ENCODE measurements at regions not wholly inside any gene's neighbourhood (a gene's known extent, or its start where the extent isn't known, plus 50 kb on each side); places are given as distances from the start of the nearest gene placed in this dataset.

DNA sequence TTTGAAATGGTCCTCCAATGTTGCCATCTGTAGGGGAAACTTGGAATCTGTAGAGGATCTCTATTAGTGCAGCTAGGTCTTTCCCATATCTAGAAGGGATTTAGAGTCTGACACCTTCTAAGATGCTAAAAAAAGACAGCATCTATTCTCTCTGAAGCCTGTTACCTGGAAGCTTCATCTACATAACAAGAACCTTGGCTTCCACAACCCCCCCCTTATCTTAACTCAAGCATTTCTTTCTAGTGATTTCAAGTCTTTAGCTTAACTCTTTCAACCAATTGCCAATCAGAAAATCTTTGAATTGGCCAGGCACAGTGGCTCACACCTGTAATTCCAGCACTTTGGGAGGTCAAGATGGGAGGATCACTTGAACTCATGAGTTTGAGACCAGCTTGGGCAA lies 543.3 kb downstream of the TRHDE start:
- Histone ChIP-seq H3K27ac (ENCODE audit: low read depth in 1 of 2, low read length in 2 of 2) (no peak overlapping the region), H3K9me3 (ENCODE audit: control insufficient read depth in 4 of 4, low read length in 3 of 4) (peaks cover 0 to 2% (median 0%) of the 10 kb centered on the region in 4 donors), H3K9ac (ENCODE audit: low read depth in 1 of 2, low read length in 2 of 2) (no peak overlapping the region), H3K4me1 (ENCODE audit: control insufficient read depth in 4 of 4, insufficient read depth in 4 of 4, low read length in 3 of 4) (no peaks in the 10 kb centered on the region), H3K36me3 (ENCODE audit: control insufficient read depth in 4 of 4, insufficient read depth in 3 of 4, low read depth in 1 of 4, low read length in 3 of 4) (no peaks in the 10 kb centered on the region), H3K27me3 (ENCODE audit: control insufficient read depth in 4 of 4, insufficient read depth in 4 of 4, low read length in 3 of 4) (no peaks in the 10 kb centered on the region), H3K4me3 (ENCODE audit: low read depth in 1 of 3, low read length in 3 of 3) (no peak overlapping the region)
- DNase-seq (ENCODE audit: low spot score) = no peak
- TF ChIP-seq GABPA (IDR thresholded peaks at IDR 0.05 in 1 of 2, conservative IDR thresholded peaks at IDR 0.05 in 1 of 2) (no peak), RXRA (IDR thresholded peaks at IDR 0.05) (no peak), YY1 (IDR thresholded peaks at IDR 0.05) (no peak), FOXA2 (IDR thresholded peaks at IDR 0.05) (no peak), HNF4A (conservative IDR thresholded peaks at IDR 0.05) (no peak), HNF4G (IDR thresholded peaks at IDR 0.05) (no peak), TAF1 (conservative IDR thresholded peaks at IDR 0.05) (no peak), JUND (IDR thresholded peaks at IDR 0.05) (no peak), EGR1 (IDR thresholded peaks at IDR 0.05; ENCODE audit: low read depth in 2 of 2) (no peak)
- TF ChIP-seq, protein P1, sequence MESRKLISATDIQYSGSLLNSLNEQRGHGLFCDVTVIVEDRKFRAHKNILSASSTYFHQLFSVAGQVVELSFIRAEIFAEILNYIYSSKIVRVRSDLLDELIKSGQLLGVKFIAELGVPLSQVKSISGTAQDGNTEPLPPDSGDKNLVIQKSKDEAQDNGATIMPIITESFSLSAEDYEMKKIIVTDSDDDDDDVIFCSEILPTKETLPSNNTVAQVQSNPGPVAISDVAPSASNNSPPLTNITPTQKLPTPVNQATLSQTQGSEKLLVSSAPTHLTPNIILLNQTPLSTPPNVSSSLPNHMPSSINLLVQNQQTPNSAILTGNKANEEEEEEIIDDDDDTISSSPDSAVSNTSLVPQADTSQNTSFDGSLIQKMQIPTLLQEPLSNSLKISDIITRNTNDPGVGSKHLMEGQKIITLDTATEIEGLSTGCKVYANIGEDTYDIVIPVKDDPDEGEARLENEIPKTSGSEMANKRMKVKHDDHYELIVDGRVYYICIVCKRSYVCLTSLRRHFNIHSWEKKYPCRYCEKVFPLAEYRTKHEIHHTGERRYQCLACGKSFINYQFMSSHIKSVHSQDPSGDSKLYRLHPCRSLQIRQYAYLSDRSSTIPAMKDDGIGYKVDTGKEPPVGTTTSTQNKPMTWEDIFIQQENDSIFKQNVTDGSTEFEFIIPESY (IDR thresholded peaks at IDR 0.05) = no peak
- TF ChIP-seq, protein P2, sequence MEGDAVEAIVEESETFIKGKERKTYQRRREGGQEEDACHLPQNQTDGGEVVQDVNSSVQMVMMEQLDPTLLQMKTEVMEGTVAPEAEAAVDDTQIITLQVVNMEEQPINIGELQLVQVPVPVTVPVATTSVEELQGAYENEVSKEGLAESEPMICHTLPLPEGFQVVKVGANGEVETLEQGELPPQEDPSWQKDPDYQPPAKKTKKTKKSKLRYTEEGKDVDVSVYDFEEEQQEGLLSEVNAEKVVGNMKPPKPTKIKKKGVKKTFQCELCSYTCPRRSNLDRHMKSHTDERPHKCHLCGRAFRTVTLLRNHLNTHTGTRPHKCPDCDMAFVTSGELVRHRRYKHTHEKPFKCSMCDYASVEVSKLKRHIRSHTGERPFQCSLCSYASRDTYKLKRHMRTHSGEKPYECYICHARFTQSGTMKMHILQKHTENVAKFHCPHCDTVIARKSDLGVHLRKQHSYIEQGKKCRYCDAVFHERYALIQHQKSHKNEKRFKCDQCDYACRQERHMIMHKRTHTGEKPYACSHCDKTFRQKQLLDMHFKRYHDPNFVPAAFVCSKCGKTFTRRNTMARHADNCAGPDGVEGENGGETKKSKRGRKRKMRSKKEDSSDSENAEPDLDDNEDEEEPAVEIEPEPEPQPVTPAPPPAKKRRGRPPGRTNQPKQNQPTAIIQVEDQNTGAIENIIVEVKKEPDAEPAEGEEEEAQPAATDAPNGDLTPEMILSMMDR (IDR thresholded peaks at IDR 0.05; ENCODE audit: low read depth, low read length, missing input control) = no peak

GRCh38 chr12:72828662-72829324 lies 556.6 kb downstream of the TRHDE start:
- Histone ChIP-seq H3K9me3 (ENCODE audit: control insufficient read depth in 4 of 4, low read length in 3 of 4) (no peaks in the 10 kb centered on the region), H3K9ac (ENCODE audit: low read depth in 1 of 2, low read length in 2 of 2) (no peak overlapping the region), H3K36me3 (ENCODE audit: control insufficient read depth in 4 of 4, insufficient read depth in 3 of 4, low read depth in 1 of 4, low read length in 3 of 4) (no peaks in the 10 kb centered on the region), H3K4me3 (ENCODE audit: low read depth in 1 of 3, low read length in 3 of 3) (no peak overlapping the region), H3K27me3 (ENCODE audit: control insufficient read depth in 4 of 4, insufficient read depth in 4 of 4, low read length in 3 of 4) (no peaks in the 10 kb centered on the region), H3K27ac (ENCODE audit: low read depth in 1 of 2, low read length in 2 of 2) (no peak overlapping the region), H3K4me1 (ENCODE audit: control insufficient read depth in 4 of 4, insufficient read depth in 4 of 4, low read length in 3 of 4) (no peaks in the 10 kb centered on the region)
- DNase-seq (ENCODE audit: low spot score) = no peak
- 91% methylated on average over 2 of the region's 2 CpGs for WGBS
- TF ChIP-seq, protein P3, sequence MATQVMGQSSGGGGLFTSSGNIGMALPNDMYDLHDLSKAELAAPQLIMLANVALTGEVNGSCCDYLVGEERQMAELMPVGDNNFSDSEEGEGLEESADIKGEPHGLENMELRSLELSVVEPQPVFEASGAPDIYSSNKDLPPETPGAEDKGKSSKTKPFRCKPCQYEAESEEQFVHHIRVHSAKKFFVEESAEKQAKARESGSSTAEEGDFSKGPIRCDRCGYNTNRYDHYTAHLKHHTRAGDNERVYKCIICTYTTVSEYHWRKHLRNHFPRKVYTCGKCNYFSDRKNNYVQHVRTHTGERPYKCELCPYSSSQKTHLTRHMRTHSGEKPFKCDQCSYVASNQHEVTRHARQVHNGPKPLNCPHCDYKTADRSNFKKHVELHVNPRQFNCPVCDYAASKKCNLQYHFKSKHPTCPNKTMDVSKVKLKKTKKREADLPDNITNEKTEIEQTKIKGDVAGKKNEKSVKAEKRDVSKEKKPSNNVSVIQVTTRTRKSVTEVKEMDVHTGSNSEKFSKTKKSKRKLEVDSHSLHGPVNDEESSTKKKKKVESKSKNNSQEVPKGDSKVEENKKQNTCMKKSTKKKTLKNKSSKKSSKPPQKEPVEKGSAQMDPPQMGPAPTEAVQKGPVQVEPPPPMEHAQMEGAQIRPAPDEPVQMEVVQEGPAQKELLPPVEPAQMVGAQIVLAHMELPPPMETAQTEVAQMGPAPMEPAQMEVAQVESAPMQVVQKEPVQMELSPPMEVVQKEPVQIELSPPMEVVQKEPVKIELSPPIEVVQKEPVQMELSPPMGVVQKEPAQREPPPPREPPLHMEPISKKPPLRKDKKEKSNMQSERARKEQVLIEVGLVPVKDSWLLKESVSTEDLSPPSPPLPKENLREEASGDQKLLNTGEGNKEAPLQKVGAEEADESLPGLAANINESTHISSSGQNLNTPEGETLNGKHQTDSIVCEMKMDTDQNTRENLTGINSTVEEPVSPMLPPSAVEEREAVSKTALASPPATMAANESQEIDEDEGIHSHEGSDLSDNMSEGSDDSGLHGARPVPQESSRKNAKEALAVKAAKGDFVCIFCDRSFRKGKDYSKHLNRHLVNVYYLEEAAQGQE (IDR thresholded peaks at IDR 0.05) = no peak
- TF ChIP-seq GABPA (IDR thresholded peaks at IDR 0.05 in 1 of 2, conservative IDR thresholded peaks at IDR 0.05 in 1 of 2) = no peak
- no peak for TF ChIP-seq RXRA (IDR thresholded peaks at IDR 0.05)
- TF ChIP-seq HNF4A (conservative IDR thresholded peaks at IDR 0.05) = no peak
- TF ChIP-seq SP1 (IDR thresholded peaks at IDR 0.05) = no peak
- TF ChIP-seq, protein P4, sequence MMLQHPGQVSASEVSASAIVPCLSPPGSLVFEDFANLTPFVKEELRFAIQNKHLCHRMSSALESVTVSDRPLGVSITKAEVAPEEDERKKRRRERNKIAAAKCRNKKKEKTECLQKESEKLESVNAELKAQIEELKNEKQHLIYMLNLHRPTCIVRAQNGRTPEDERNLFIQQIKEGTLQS (IDR thresholded peaks at IDR 0.05) = no peak
- no peak for TF ChIP-seq EGR1 (IDR thresholded peaks at IDR 0.05; ENCODE audit: low read depth in 2 of 2)
